ENCODE measurements at regions not wholly inside any gene's neighbourhood (a gene's known extent, or its start where the extent isn't known, plus 50 kb on each side); places are given as distances from the start of the nearest gene placed in this dataset.
A peak's percentile ranks its signal among the peaks of the same experiment; 100 is the strongest.
"Not testable (repeated sequence)": the region's sequence is repeated elsewhere in the genome, so short reads cannot be mapped to it uniquely, and the experiment has no call there.

GRCh38 chrX:147468600-147468999 lies 443.1 kb upstream of the FMR1 start:
- no peak for DNase-seq (ENCODE audit: low read depth)

GRCh38 chrX:147476008-147476407 lies 435.7 kb upstream of the FMR1 start:
- DNase-seq (ENCODE audit: low read depth) = no peak

- no peak for DNase-seq (ENCODE audit: low read depth)
Observed at GRCh38 chrX:147478899-147479298, 432.8 kb upstream of the FMR1 start.

GRCh38 chrX:147485207-147485606 lies 426.5 kb upstream of the FMR1 start:
- no peak for DNase-seq (ENCODE audit: low read depth)

- no peak for DNase-seq (ENCODE audit: low read depth)
Observed at GRCh38 chrX:147494365-147494764, 417.4 kb upstream of the FMR1 start.

DNA sequence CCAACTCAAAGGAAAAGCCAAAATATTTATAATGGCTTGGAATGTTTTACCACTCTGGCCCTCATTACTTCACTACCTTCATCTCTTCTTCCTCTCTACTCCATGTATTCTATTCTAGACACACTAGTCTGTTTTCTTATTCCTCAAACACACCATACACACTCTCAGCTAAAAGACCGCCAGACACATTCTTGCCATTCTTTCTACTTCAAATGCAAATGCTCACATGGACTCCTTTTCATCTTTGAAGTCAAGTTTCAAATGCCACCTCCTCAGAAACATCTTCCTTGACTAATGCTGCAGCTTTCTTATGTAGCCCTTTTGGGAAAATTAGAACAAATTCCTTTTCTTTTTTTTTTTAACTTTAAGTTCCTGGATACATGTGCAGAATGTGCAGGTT lies 412.9 kb upstream of the FMR1 start:
- DNase-seq (ENCODE audit: low read depth) = no peak

- DNase-seq (ENCODE audit: low read depth) = no peak
Observed at GRCh38 chrX:147522981-147523380, 388.7 kb upstream of the FMR1 start.

DNA sequence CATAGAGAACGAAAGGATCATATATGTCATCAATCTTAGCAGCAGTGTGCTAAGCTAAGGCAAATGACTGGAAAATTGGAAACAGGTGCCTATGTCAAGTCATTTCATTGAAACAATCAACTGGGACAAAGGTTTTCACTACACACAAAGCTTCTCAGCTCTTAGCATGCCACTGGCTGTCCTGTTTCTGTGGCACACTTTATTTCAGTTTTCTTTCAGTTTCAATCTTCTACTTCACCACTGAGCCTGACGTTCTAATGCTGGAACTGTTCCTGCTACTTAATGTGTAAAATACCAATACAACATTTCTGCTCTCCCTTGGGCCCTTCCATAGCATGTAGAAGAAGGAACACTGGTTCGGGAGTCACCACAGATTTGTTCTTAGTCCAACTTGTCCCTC lies 378.3 kb upstream of the FMR1 start:
- DNase-seq (ENCODE audit: low read depth) = no peak

DNA sequence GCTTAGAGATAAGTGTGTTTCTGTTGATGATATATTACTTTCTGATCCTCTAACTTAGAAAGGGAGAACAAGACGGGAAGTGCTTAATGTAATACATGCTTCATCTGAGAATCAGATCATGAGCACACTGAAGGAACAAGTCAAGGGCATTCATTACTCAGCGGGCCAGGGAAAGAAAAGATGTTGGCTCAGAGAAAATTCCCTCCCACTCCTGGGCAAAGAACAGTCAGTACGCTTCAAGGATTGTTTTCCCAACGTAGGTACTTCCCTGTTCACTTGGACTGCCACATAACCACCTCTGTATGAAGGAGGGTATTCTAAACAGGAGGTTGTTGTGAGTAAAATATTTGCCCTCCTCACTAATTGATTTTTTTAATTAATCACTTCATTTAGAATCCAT lies 374.5 kb upstream of the FMR1 start:
- no peak for DNase-seq (ENCODE audit: low read depth)

GRCh38 chrX:147548023-147548422 lies 363.7 kb upstream of the FMR1 start:
- DNase-seq (ENCODE audit: low read depth) = not testable (repeated sequence)

GRCh38 chrX:147550217-147550616 lies 361.5 kb upstream of the FMR1 start:
- no peak for DNase-seq (ENCODE audit: low read depth)

- DNase-seq (ENCODE audit: low read depth) = no peak
Observed at GRCh38 chrX:147559191-147559590, 352.5 kb upstream of the FMR1 start.

DNA sequence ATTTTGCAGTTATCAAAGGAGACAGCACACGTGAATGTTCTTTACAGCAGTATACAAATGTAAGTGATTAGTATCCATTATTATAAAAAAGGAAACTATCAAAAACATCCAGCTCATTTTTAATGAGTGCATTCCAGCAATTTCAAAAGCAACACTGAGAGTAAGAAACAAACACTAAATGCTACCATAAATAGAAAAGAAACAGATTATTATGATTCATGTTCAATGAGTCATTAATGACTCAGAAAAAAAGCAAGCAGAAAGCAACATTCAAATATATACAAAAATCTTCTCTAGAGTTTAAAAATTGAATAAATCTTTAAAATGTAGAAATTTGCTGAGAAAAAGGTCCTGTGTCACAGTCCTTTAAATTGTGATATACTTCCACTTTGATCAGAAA lies 346.5 kb upstream of the FMR1 start:
- DNase-seq (ENCODE audit: low read depth) = no peak

GRCh38 chrX:147570483-147570882 lies 341.2 kb upstream of the FMR1 start:
- no peak for DNase-seq (ENCODE audit: low read depth)

DNA sequence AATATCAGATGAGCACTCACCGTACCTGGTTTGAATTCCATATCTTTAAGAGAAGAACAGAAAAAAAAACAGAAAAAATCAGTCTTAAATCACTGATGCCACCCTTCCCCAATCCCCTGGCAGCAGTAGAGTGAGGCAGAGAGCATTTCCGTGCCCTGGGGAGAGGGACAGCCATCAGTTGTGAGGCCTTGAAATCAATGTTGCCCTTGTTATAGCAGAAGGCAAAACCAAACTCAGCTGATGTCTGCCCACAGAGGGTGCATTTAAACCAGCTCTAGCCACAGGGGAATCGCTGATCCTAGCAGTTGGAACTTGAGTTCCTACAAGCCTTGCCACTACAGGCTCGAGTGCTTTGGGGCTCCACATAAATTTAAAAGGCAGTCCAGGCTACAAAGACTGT lies 338.5 kb upstream of the FMR1 start:
- no peak for DNase-seq (ENCODE audit: low read depth)

GRCh38 chrX:147602176-147602696 lies 309.5 kb upstream of the FMR1 start:
- DNase-seq (ENCODE audit: low read depth) = peak; percentile 2

DNA sequence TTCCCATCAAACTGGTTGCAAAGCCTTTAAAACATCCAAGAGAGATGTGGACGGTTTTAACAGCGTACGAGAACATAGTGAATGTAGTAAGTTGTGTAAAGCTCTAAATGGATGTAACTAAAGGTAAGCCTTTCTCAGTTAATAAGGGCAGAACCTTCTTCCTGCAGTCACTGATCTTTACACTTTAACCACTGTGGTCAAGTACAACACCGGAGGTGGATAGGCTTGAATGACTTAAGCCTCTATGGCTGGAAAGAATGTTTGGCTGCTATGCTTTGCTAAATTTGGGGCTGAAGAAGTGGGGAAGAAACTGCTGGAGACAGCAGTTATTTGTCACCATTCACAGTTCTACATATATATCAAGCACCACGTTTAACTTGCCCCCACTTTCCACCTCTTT lies 285.1 kb upstream of the FMR1 start:
- no peak for DNase-seq (ENCODE audit: low read depth)

- DNase-seq (ENCODE audit: low read depth) = no peak
Observed at GRCh38 chrX:147635186-147635585, 276.5 kb upstream of the FMR1 start.

GRCh38 chrX:147637190-147637589 lies 274.5 kb upstream of the FMR1 start:
- DNase-seq (ENCODE audit: low read depth) = no peak

DNA sequence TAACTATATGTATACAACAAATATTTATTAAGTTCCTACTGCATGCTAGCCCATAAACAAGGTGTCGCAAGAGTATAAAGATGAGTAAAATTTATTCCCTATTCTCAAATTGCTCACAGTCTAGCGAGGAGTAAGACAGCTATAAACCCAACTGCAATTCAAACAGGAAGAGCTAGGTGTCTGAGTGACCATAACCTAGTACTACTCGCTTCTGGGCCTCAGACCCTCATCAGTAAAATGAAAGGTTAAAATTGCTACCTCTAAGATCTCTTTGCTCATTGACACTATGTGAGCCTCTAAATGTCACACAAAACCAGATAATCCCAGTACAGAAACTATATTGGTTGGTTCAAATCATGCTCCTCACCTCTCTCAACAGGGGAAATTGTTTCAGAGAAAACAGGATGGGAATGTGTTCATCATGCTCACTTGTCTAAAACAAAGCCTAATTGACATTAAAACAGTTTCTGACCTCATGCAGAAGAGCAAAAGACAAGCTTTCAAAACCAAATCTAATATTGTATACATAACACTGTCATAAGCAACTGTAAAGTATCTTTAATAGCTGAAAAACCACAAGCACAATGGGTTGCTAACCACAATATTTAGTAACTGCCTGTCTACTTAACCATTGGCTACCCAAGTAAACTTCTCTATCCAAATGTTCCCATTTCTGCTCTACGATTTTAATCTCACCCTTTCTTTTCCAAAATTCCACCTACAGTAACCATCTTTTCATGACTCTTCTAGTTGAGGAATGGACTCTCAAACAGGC lies 264.6 kb upstream of the FMR1 start:
- DNase-seq (ENCODE audit: low read depth) = no peak

GRCh38 chrX:147675819-147676218 lies 235.9 kb upstream of the FMR1 start:
- DNase-seq (ENCODE audit: low read depth) = no peak

GRCh38 chrX:147679356-147680005 lies 232.2 kb upstream of the FMR1 start:
- DNase-seq (ENCODE audit: low read depth) = peak; percentile 11

DNA sequence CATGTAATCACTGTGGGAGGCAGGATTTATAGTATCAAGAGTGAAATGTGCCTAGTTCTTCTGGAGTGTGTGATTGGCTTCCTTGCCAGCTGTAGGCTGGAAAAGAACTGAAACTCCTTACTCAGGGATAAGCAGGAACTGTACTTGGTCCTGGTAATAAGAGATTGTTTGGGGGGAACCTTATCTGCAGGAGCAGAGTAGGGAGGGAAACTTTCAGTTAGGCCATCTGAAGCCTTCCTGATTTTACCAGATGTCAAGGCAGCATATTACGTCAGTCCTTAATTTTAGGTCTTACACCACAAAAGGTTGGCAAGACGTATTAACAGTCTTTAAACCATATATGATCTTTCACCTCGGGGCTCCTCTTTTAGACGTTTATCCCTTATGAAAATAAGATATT lies 231.5 kb upstream of the FMR1 start:
- DNase-seq (ENCODE audit: low read depth) = no peak

Measured in forelimb muscle (tissue), 1 donor.